Fibroblast of lung (primary cell): ENCODE measurements at regions not wholly inside any gene's neighbourhood (a gene's known extent, or its start where the extent isn't known, plus 50 kb on each side); places are given as distances from the start of the nearest gene placed in this dataset.

Experiments used
- DNase-seq, 2 donors: peaks; one replicate each; pipeline versions ENCODE4 v3.0.0 to v3.0.0-alpha.2; 2010; ENCODE audit warnings: low read depth in 2 of 2
- H2AFZ ChIP-seq: 2 replicates; pipeline ENCODE4 v1.5.1; 2012; ENCODE audit warnings: low read length, control low read depth, inconsistent platforms
- H3K27ac ChIP-seq: 2 replicates; pipeline ENCODE4 v1.5.1; 2011; ENCODE audit warnings: low read length, control low read depth; ENCODE audit not compliant: insufficient read depth
- H3K27me3 ChIP-seq: 2 replicates; pipeline ENCODE4 v1.5.1; 2011; ENCODE audit warnings: mild to moderate bottlenecking, low read length; ENCODE audit not compliant: control insufficient read depth, insufficient read depth
- H3K36me3 ChIP-seq: 2 replicates; pipeline ENCODE4 v1.5.1; 2011; ENCODE audit warnings: low read length; ENCODE audit not compliant: control insufficient read depth, insufficient read depth
- H3K4me1 ChIP-seq: 2 replicates; pipeline ENCODE4 v1.5.1; 2011; ENCODE audit warnings: low read length; ENCODE audit not compliant: control insufficient read depth, insufficient read depth; ENCODE audit errors: extremely low read depth
- H3K4me2 ChIP-seq: 2 replicates; pipeline ENCODE4 v1.5.1; 2011; ENCODE audit warnings: low read length, control low read depth; ENCODE audit not compliant: insufficient read depth; ENCODE audit errors: extremely low read depth
- H3K4me3 ChIP-seq, 4 experiments: fragments of 200-600 bp in 1 of 4; sonication (generic) in 1 of 4; replicated peaks in 1 of 4; 2 replicates each; pipeline ENCODE4 v1.5.1; 2011 to 2016; ENCODE audit warnings: low read length in 4 of 4, low read depth in 3 of 4, mild to moderate bottlenecking in 3 of 4, control low read depth in 2 of 4, inconsistent platforms in 1 of 4, mixed read lengths in 1 of 4; ENCODE audit not compliant: insufficient read depth in 1 of 4; ENCODE audit errors: control extremely low read depth in 1 of 4
- H3K79me2 ChIP-seq: 2 replicates; pipeline ENCODE4 v1.5.1; 2012; ENCODE audit warnings: mild to moderate bottlenecking, low read length, inconsistent platforms; ENCODE audit not compliant: control insufficient read depth, insufficient read depth
- H3K9ac ChIP-seq: 2 replicates; pipeline ENCODE4 v1.5.1; 2011; ENCODE audit warnings: mild to moderate bottlenecking, low read length, control low read depth; ENCODE audit not compliant: insufficient read depth
- H3K9me3 ChIP-seq: 2 replicates; pipeline ENCODE4 v1.5.1; 2012; ENCODE audit warnings: low read depth, low read length; ENCODE audit not compliant: control insufficient read depth, insufficient read depth
- H4K20me1 ChIP-seq: 2 replicates; pipeline ENCODE4 v1.5.1; 2011; ENCODE audit warnings: low read length; ENCODE audit not compliant: control insufficient read depth, insufficient read depth; ENCODE audit errors: extremely low read depth
- CTCF ChIP-seq, 2 donors: IDR thresholded peaks in 1 of 2; conservative IDR thresholded peaks in 1 of 2; 1 replicate in 1 of 2; 2 replicates in 1 of 2; pipeline ENCODE4 v1.5.1; 2011 to 2012; ENCODE audit warnings: low read length in 2 of 2, control low read depth in 1 of 2, inconsistent platforms in 1 of 2, low read depth in 1 of 2, mild to moderate bottlenecking in 1 of 2
- EZH2 ChIP-seq: IDR thresholded peaks from 2 replicates; pipeline ENCODE4 v1.5.1; 2012; ENCODE audit warnings: low read length, control low read depth, mild to moderate bottlenecking; ENCODE audit errors: missing control alignments

GRCh38 chr22:27312565-27312964, 489.0 kb downstream of the MN1 start:
- no peak for TF ChIP-seq CTCF (conservative IDR thresholded peaks at IDR 0.05 in 1 of 2, IDR thresholded peaks at IDR 0.05 in 1 of 2; ENCODE audit: low read depth in 1 of 2, low read length in 2 of 2)
- no peak for TF ChIP-seq EZH2
- Histone ChIP-seq H4K20me1 (no peaks in the 10 kb centered on the region), H3K36me3 (no peaks in the 10 kb centered on the region), H2AFZ (no peak overlapping the region), H3K4me2 (no peak overlapping the region), H3K4me3 (no peak overlapping the region), H3K9ac (no peak overlapping the region), H3K9me3 (no peaks in the 10 kb centered on the region), H3K27ac (no peak overlapping the region), H3K27me3 (no peaks in the 10 kb centered on the region), H3K4me1 (no peaks in the 10 kb centered on the region), H3K79me2 (no peaks in the 10 kb centered on the region)
- no peak for DNase-seq

GRCh38 chr22:27312966-27313855, 488.3 kb downstream of the MN1 start:
- H3K79me2 ChIP-seq, result no peaks in the 10 kb centered on the region
- H3K27me3 ChIP-seq, result no peaks in the 10 kb centered on the region
- no peaks in the 10 kb centered on the region for H4K20me1 ChIP-seq
- no peak overlapping the region for H2AFZ ChIP-seq
- H3K9ac ChIP-seq, result no peak overlapping the region
- TF ChIP-seq EZH2 (no peak), CTCF (conservative IDR thresholded peaks at IDR 0.05 in 1 of 2, IDR thresholded peaks at IDR 0.05 in 1 of 2; ENCODE audit: low read depth in 1 of 2, low read length in 2 of 2) (no peak)
- no peak for DNase-seq
- no peak overlapping the region for H3K27ac ChIP-seq
- no peaks in the 10 kb centered on the region for H3K4me1 ChIP-seq
- no peaks in the 10 kb centered on the region for H3K9me3 ChIP-seq
- H3K4me2 ChIP-seq, result no peak overlapping the region
- H3K36me3 ChIP-seq, result no peaks in the 10 kb centered on the region
- H3K4me3 ChIP-seq, result no peak overlapping the region

GRCh38 chr22:27314276-27314807, 487.2 kb downstream of the MN1 start:
- no peak overlapping the region for H3K4me2 ChIP-seq
- no peak overlapping the region for H3K27ac ChIP-seq
- H3K36me3 ChIP-seq, result no peaks in the 10 kb centered on the region
- DNase-seq, result no peak
- H3K79me2 ChIP-seq, result no peaks in the 10 kb centered on the region
- no peaks in the 10 kb centered on the region for H3K9me3 ChIP-seq
- H3K9ac ChIP-seq, result no peak overlapping the region
- H3K4me1 ChIP-seq, result no peaks in the 10 kb centered on the region
- no peak for TF ChIP-seq CTCF (conservative IDR thresholded peaks at IDR 0.05 in 1 of 2, IDR thresholded peaks at IDR 0.05 in 1 of 2; ENCODE audit: low read depth in 1 of 2, low read length in 2 of 2)
- no peak for TF ChIP-seq EZH2
- no peak overlapping the region for H2AFZ ChIP-seq
- H3K4me3 ChIP-seq, result no peak overlapping the region
- no peaks in the 10 kb centered on the region for H3K27me3 ChIP-seq
- no peaks in the 10 kb centered on the region for H4K20me1 ChIP-seq
